ENCODE measurements at regions not wholly inside any gene's neighbourhood (a gene's known extent, or its start where the extent isn't known, plus 50 kb on each side); places are given as distances from the start of the nearest gene placed in this dataset.

- TF ChIP-seq RNF2 (conservative IDR thresholded peaks at IDR 0.05; ENCODE audit: low read depth) (no peak), MZF1 (CRISPR knock-in tag; IDR thresholded peaks at IDR 0.05; ENCODE audit: borderline replicate concordance) (no peak)
Observed at GRCh38 chr9:115306865-115307264, 188.9 kb upstream of the TNC start.
